Neuronal stem cell (in vitro differentiated cells): ENCODE measurements at regions not wholly inside any gene's neighbourhood (a gene's known extent, or its start where the extent isn't known, plus 50 kb on each side); places are given as distances from the start of the nearest gene placed in this dataset.

Experiments used
- DNase-seq: peaks from one replicate; pipeline ENCODE4 v3.0.0-alpha.2; 2013; ENCODE audit warnings: low spot score
- H2AFZ ChIP-seq: one replicate; pipeline ENCODE4 v1.6.1; 2013; ENCODE audit warnings: mild to moderate bottlenecking, low read length, inconsistent platforms
- H2AK5ac ChIP-seq: 2 replicates; pipeline ENCODE4 v1.6.1; 2013; ENCODE audit warnings: low read depth, mild to moderate bottlenecking, inconsistent platforms, low read length, moderate library complexity, mixed read lengths
- H2BK120ac ChIP-seq: 2 replicates; pipeline ENCODE4 v1.6.1; 2013; ENCODE audit warnings: low read depth, mild to moderate bottlenecking, inconsistent platforms, low read length, moderate library complexity, mixed read lengths
- H2BK12ac ChIP-seq: one replicate; pipeline ENCODE4 v1.6.1; 2013; ENCODE audit warnings: low read length, inconsistent platforms
- H2BK15ac ChIP-seq: 2 replicates; pipeline ENCODE4 v1.6.1; 2013; ENCODE audit warnings: mild to moderate bottlenecking, low read length, inconsistent platforms, mixed read lengths
- H2BK5ac ChIP-seq: one replicate; pipeline ENCODE4 v1.6.1; 2013; ENCODE audit warnings: inconsistent platforms, mild to moderate bottlenecking, low read length, moderate library complexity
- H3K14ac ChIP-seq: one replicate; pipeline ENCODE4 v1.6.1; 2013; ENCODE audit warnings: low read length, inconsistent platforms
- H3K18ac ChIP-seq: 2 replicates; pipeline ENCODE4 v1.6.1; 2013; ENCODE audit warnings: low read length, inconsistent platforms
- H3K23ac ChIP-seq: 2 replicates; pipeline ENCODE4 v1.6.1; 2013; ENCODE audit warnings: low read depth, mild to moderate bottlenecking, mixed read lengths, low read length, inconsistent platforms; ENCODE audit not compliant: poor library complexity
- H3K27ac ChIP-seq: replicated peaks from 3 replicates; pipeline ENCODE4 v1.5.1; 2013; ENCODE audit warnings: low read length, inconsistent platforms
- H3K27me3 ChIP-seq, 3 experiments: 2 replicates each; pipeline ENCODE4 v1.6.1; 2013; ENCODE audit warnings: low read length in 3 of 3, mild to moderate bottlenecking in 2 of 3, inconsistent platforms in 1 of 3, low read depth in 1 of 3, mixed read lengths in 1 of 3, moderate library complexity in 1 of 3; ENCODE audit not compliant: control insufficient read depth in 3 of 3, insufficient read depth in 3 of 3
- H3K36me3 ChIP-seq, 2 donors: replicated peaks in 1 of 2; 2 replicates each; pipeline ENCODE4 v1.6.1; 2013; ENCODE audit warnings: low read length in 2 of 2; ENCODE audit not compliant: control insufficient read depth in 2 of 2, insufficient read depth in 2 of 2
- H3K4ac ChIP-seq: 2 replicates; pipeline ENCODE4 v1.6.1; 2013; ENCODE audit warnings: inconsistent platforms, mild to moderate bottlenecking, low read length, moderate library complexity
- H3K4me1 ChIP-seq, 2 donors: 1 replicate in 1 of 2; 2 replicates in 1 of 2; pipeline ENCODE4 v1.6.1; 2013; ENCODE audit warnings: low read length in 2 of 2, low read depth in 1 of 2; ENCODE audit not compliant: control insufficient read depth in 2 of 2, insufficient read depth in 1 of 2
- H3K4me2 ChIP-seq: one replicate; pipeline ENCODE4 v1.6.1; 2013; ENCODE audit warnings: mild to moderate bottlenecking, low read length, inconsistent platforms; ENCODE audit not compliant: insufficient read depth, poor library complexity, severe bottlenecking
- H3K4me3 ChIP-seq, 2 donors: 2 replicates each; pipeline ENCODE4 v1.5.1; 2013; ENCODE audit warnings: low read length in 2 of 2, mild to moderate bottlenecking in 2 of 2, inconsistent platforms in 1 of 2, moderate library complexity in 1 of 2
- H3K79me1 ChIP-seq: one replicate; pipeline ENCODE4 v1.6.1; 2013; ENCODE audit warnings: low read depth, mild to moderate bottlenecking, inconsistent platforms, low read length, moderate library complexity
- H3K9ac ChIP-seq: one replicate; pipeline ENCODE4 v1.6.1; 2013; ENCODE audit warnings: mild to moderate bottlenecking, low read depth, low read length, inconsistent platforms; ENCODE audit not compliant: poor library complexity
- H3K9me3 ChIP-seq, 2 donors: replicated peaks in 1 of 2; 2 replicates each; pipeline versions ENCODE3 to v1.6.1; 2013; ENCODE audit warnings: low read length in 2 of 2, mild to moderate bottlenecking in 2 of 2, inconsistent platforms in 1 of 2, low read depth in 1 of 2, mixed read lengths in 1 of 2, moderate library complexity in 1 of 2; ENCODE audit not compliant: control insufficient read depth in 2 of 2, insufficient read depth in 1 of 2
- H4K8ac ChIP-seq: one replicate; pipeline ENCODE4 v1.6.1; 2013; ENCODE audit warnings: low read depth, mild to moderate bottlenecking, inconsistent platforms, low read length, moderate library complexity
- H4K91ac ChIP-seq: one replicate; pipeline ENCODE4 v1.6.1; 2013; ENCODE audit warnings: low read length, low read depth, mild to moderate bottlenecking, inconsistent platforms; ENCODE audit not compliant: poor library complexity
- WGBS, 2 donors: extraction: QIAGEN DNeasy Blood & Tissue Kit; methylation state at CpG; one replicate each; pipeline ENCODE4 v1.1.7; 2013; ENCODE audit warnings: missing lambda C conversion rate in 2 of 2, mixed read lengths in 1 of 2; ENCODE audit not compliant: insufficient read length in 2 of 2, insufficient replicate concordance in 1 of 2; ENCODE audit errors: extremely low coverage in 2 of 2; 5-methylcytosine and 5-hydroxymethylcytosine counted together

DNA sequence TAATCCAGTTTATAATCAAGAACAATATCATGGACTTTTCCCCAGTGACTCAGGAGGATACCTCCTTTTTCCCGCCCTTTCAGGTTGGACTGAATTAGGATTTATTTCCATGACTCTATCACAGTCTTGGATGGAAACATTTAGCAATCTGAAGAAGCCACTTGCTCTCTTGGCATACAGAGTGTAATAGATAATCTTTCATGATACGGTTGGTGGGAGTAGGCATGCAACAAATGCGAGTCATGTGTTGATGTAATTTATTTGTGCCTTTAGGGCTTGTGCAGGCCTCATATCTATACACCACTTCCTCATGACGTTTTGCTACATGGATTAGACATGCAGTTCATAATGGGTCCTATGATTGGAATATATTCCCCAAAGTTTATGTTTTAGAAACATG is 54.2 kb upstream of the MCTP2 start:
- H3K4me2 ChIP-seq, result no peak overlapping the region
- H2AK5ac ChIP-seq, result no peak overlapping the region
- no peaks in the 10 kb centered on the region for H3K36me3 ChIP-seq
- no peak overlapping the region for H4K91ac ChIP-seq
- no CpG with 5 or more reads among the region's 4 CpGs for WGBS, 2 donors
- H2BK120ac ChIP-seq, result no peak overlapping the region
- H3K9me3 ChIP-seq, result no peaks in the 10 kb centered on the region
- H3K4me3 ChIP-seq, result no peak overlapping the region
- H3K9ac ChIP-seq, result no peak overlapping the region
- no peak overlapping the region for H2BK5ac ChIP-seq
- no peak for DNase-seq
- H3K27ac ChIP-seq, result no peak overlapping the region
- H3K14ac ChIP-seq, result no peak overlapping the region
- H2BK15ac ChIP-seq, result no peak overlapping the region
- H3K27me3 ChIP-seq, result no peaks in the 10 kb centered on the region
- no peak overlapping the region for H3K4ac ChIP-seq
- no peaks in the 10 kb centered on the region for H3K4me1 ChIP-seq
- H3K18ac ChIP-seq, result no peak overlapping the region
- no peak overlapping the region for H4K8ac ChIP-seq
- H3K79me1 ChIP-seq, result no peaks in the 10 kb centered on the region
- no peak overlapping the region for H2AFZ ChIP-seq
- no peak overlapping the region for H2BK12ac ChIP-seq
- no peak overlapping the region for H3K23ac ChIP-seq

- Histone ChIP-seq H3K14ac (no peak overlapping the region), H2BK15ac (no peak overlapping the region), H3K23ac (no peak overlapping the region), H3K9ac (no peak overlapping the region), H3K27me3 (no peaks in the 10 kb centered on the region), H3K4ac (no peak overlapping the region), H3K36me3 (no peaks in the 10 kb centered on the region), H3K27ac (no peak overlapping the region), H2BK12ac (no peak overlapping the region), H3K79me1 (no peaks in the 10 kb centered on the region), H4K91ac (no peak overlapping the region), H3K4me3 (no peak overlapping the region), H3K4me1 (no peaks in the 10 kb centered on the region), H2BK5ac (no peak overlapping the region), H3K4me2 (no peak overlapping the region), H4K8ac (no peak overlapping the region), H2BK120ac (no peak overlapping the region), H3K18ac (no peak overlapping the region), H3K9me3 (no peaks in the 10 kb centered on the region), H2AK5ac (no peak overlapping the region), H2AFZ (no peak overlapping the region)
- no peak for DNase-seq
- no CpG with 5 or more reads among the region's 1 CpG for WGBS, 2 donors
Observed at GRCh38 chr15:94175420-94175819, 55.9 kb upstream of the MCTP2 start.

- Histone ChIP-seq H3K18ac (no peak overlapping the region), H2BK15ac (no peak overlapping the region), H4K91ac (no peak overlapping the region), H3K4me2 (no peak overlapping the region), H3K79me1 (no peaks in the 10 kb centered on the region), H4K8ac (no peak overlapping the region), H3K4me3 (no peak overlapping the region), H2BK120ac (no peak overlapping the region), H3K27ac (no peak overlapping the region), H3K36me3 (no peaks in the 10 kb centered on the region), H3K23ac (no peak overlapping the region), H3K27me3 (no peaks in the 10 kb centered on the region), H2BK12ac (no peak overlapping the region), H3K9me3 (no peaks in the 10 kb centered on the region), H3K4me1 (no peaks in the 10 kb centered on the region), H3K14ac (no peak overlapping the region), H3K9ac (no peak overlapping the region), H2AK5ac (no peak overlapping the region), H2BK5ac (no peak overlapping the region), H2AFZ (no peak overlapping the region), H3K4ac (no peak overlapping the region)
- DNase-seq, result no peak
Observed at GRCh38 chr15:94174399-94174802, 57.0 kb upstream of the MCTP2 start.

DNA sequence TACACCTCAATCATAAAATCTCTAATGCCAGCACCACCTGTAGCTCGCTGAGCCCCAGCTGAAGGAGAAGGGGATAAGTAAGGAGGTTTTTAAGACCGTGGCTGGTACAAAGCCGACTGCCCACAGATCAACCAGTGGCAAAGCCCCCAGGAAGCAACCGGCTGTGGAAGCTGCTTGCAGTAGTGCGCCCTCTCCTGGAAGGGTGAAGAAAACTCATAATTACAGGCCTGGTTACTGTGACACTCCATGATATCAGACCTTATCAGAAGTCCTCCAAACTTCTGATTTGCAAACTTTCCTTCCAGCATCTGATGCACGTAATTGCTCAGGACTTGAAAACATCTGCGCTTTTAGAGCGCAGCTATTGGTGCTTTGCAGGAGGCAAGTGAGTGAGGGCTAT is 63.1 kb upstream of the MCTP2 start:
- DNase-seq, result no peak
- H3K36me3 ChIP-seq, result no peaks in the 10 kb centered on the region
- no peak overlapping the region for H2BK120ac ChIP-seq
- no peak overlapping the region for H3K9ac ChIP-seq
- no CpG with 5 or more reads among the region's 8 CpGs for WGBS, 2 donors
- H2AFZ ChIP-seq, result no peak overlapping the region
- no peak overlapping the region for H3K4me3 ChIP-seq
- H3K27me3 ChIP-seq, result no peaks in the 10 kb centered on the region
- H3K4me2 ChIP-seq, result no peak overlapping the region
- no peak overlapping the region for H3K4ac ChIP-seq
- no peak overlapping the region for H2AK5ac ChIP-seq
- no peak overlapping the region for H3K23ac ChIP-seq
- H2BK12ac ChIP-seq, result no peak overlapping the region
- no peak overlapping the region for H2BK5ac ChIP-seq
- H3K18ac ChIP-seq, result no peak overlapping the region
- H4K91ac ChIP-seq, result no peak overlapping the region
- H3K14ac ChIP-seq, result no peak overlapping the region
- no peaks in the 10 kb centered on the region for H3K4me1 ChIP-seq
- no peak overlapping the region for H3K27ac ChIP-seq
- H4K8ac ChIP-seq, result no peak overlapping the region
- no peaks in the 10 kb centered on the region for H3K9me3 ChIP-seq
- H3K79me1 ChIP-seq, result no peaks in the 10 kb centered on the region
- H2BK15ac ChIP-seq, result no peak overlapping the region
